ENCODE measurements at regions not wholly inside any gene's neighbourhood (a gene's known extent, or its start where the extent isn't known, plus 50 kb on each side); places are given as distances from the start of the nearest gene placed in this dataset.

DNA sequence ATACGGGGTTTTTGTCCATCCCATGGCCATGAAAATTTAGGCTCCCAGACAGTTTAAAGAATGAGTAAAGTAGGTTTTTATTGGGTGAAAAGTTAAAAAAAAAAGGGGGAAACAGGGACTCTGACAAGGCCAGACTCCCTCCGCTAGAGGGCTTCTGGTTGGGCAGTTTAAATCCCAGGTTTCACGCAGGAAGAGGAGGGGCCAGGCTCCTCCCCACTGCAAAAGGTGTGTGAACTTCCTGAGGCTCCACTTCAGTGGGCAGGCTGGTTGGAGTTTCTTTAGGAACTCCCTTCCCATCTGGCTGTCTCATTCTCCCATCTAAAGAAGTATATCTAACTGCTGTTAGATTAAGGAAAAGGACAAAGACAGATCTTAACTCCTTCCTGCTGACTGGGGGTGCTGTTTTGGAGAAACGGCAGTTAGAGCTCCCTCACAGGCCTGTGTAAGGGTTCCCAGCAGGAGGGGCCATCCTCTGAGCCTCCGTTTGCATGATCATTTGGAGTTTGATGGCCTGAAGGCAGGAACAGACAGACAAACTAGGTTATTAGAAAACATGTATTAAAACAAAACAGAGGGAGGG is 1160.7 kb downstream of the CNTNAP5 start:
- WGBS, 5 donors: 63 to 72% (median 71%) methylated on average over 5 of the region's 5 CpGs
- no peak for TF ChIP-seq POLR2AphosphoS5 (IDR thresholded peaks at IDR 0.05)
- no peak for TF ChIP-seq EP300 (IDR thresholded peaks at IDR 0.05)
- TF ChIP-seq, protein P1, sequence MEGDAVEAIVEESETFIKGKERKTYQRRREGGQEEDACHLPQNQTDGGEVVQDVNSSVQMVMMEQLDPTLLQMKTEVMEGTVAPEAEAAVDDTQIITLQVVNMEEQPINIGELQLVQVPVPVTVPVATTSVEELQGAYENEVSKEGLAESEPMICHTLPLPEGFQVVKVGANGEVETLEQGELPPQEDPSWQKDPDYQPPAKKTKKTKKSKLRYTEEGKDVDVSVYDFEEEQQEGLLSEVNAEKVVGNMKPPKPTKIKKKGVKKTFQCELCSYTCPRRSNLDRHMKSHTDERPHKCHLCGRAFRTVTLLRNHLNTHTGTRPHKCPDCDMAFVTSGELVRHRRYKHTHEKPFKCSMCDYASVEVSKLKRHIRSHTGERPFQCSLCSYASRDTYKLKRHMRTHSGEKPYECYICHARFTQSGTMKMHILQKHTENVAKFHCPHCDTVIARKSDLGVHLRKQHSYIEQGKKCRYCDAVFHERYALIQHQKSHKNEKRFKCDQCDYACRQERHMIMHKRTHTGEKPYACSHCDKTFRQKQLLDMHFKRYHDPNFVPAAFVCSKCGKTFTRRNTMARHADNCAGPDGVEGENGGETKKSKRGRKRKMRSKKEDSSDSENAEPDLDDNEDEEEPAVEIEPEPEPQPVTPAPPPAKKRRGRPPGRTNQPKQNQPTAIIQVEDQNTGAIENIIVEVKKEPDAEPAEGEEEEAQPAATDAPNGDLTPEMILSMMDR (IDR thresholded peaks at IDR 0.05): no peak
- TF ChIP-seq POLR2A (IDR thresholded peaks at IDR 0.05): no peak
- intact Hi-C loops (cut with DNase I; ENCODE audit: low total_unique reads): no loop called here
- Histone ChIP-seq H3K27ac (no peak overlapping the region), H3K4me3 (no peak overlapping the region), H3K36me3 (no peaks in the 10 kb centered on the region), H3K4me1 (no peaks in the 10 kb centered on the region), H3K9me3 (no peaks in the 10 kb centered on the region), H3K27me3 (no peaks in the 10 kb centered on the region)
- no peak for DNase-seq

DNA sequence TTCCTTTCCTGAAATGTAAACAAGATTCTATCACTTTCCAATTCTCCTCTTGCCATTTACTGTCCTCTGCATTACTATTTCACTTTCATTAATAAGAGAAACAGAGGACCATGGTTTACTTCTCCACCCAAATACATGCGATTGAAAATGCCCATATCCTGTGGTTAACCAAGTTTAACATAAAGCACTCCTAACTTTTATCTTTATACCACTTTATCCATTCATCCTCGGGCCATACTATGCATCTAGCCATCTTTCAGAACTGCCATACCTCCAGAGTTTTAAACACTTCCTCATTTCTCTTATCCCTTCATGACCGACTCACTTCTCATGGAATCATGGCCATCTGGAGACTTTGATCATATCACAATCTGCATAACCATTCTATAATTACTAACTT is 1182.3 kb downstream of the CNTNAP5 start:
- Histone ChIP-seq H3K4me3 (no peak overlapping the region), H3K9me3 (peaks cover 0 to 7% (median 0%) of the 10 kb centered on the region in 4 donors), H3K36me3 (no peaks in the 10 kb centered on the region), H3K27me3 (no peaks in the 10 kb centered on the region), H3K4me1 (no peaks in the 10 kb centered on the region), H3K27ac (no peak overlapping the region)
- intact Hi-C loops (cut with DNase I; ENCODE audit: low total_unique reads): no loop called here
- 76 to 88% (median 84%) methylated on average over 3 of the region's 3 CpGs for WGBS, 5 donors
- DNase-seq: no peak
- TF ChIP-seq, protein P1 (IDR thresholded peaks at IDR 0.05): no peak
- no peak for TF ChIP-seq POLR2AphosphoS5 (IDR thresholded peaks at IDR 0.05)
- no peak for TF ChIP-seq POLR2A (IDR thresholded peaks at IDR 0.05)
- TF ChIP-seq EP300 (IDR thresholded peaks at IDR 0.05): no peak

DNA sequence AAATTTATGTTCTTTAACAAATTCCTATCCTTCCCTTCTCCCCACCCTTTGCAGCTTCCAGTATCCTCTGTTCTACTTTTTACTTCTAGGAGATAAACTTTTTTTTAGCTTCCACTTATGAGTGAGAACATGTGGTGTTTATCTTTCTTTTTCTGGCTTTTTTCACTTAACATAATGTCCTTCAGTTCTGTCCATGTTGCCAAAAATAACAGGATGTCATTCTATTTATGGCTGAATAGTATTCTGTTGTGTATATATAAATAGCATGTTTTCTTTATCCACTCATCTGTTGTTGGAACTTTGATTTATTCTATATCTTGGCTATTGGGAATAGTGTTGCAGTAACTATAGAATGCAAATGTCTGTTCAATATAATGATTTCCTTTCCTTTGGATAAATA is 1191.2 kb downstream of the CNTNAP5 start:
- Histone ChIP-seq H3K27ac (no peak overlapping the region), H3K4me1 (no peaks in the 10 kb centered on the region), H3K9me3 (peaks cover 0 to 30% (median 1%) of the 10 kb centered on the region in 4 donors), H3K27me3 (no peaks in the 10 kb centered on the region), H3K36me3 (no peaks in the 10 kb centered on the region), H3K4me3 (no peak overlapping the region)
- DNase-seq: no peak
- TF ChIP-seq POLR2A (IDR thresholded peaks at IDR 0.05) (no peak), EP300 (IDR thresholded peaks at IDR 0.05) (no peak), POLR2AphosphoS5 (IDR thresholded peaks at IDR 0.05) (no peak)
- TF ChIP-seq, protein P1 (IDR thresholded peaks at IDR 0.05): no peak
- intact Hi-C loops (cut with DNase I; ENCODE audit: low total_unique reads): no loop called here

DNA sequence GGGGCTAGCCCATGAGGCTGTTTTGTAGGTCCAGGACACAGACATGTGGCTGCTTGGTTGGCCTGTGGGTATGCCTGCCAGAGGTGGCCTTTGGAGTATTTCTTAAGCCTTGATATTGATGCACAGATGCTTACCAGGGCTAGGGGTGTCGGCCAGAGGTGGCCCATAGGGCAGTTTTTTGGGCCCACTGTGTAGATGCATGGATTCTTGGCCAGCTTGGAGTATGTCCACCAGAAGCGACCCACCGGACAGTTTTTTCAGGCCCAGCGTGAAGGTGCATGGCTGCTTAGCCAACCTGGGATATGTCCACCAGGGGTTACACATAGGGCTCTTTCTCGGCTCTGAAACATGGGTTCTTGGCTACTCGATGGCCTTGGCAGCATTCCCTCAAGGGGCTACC is 1199.1 kb downstream of the CNTNAP5 start:
- no peak overlapping the region for H3K4me3 ChIP-seq
- intact Hi-C loops (cut with DNase I; ENCODE audit: low total_unique reads): no loop called here
- no peak for DNase-seq
- 81 to 100% (median 86%) methylated on average over 1 to 6 of the region's 6 CpGs for WGBS, 5 donors
- peaks cover 0 to 49% (median 12%) of the 10 kb centered on the region in 4 donors for H3K9me3 ChIP-seq
- no peaks in the 10 kb centered on the region for H3K27me3 ChIP-seq
- TF ChIP-seq POLR2AphosphoS5 (IDR thresholded peaks at IDR 0.05) (no peak), POLR2A (IDR thresholded peaks at IDR 0.05) (no peak), EP300 (IDR thresholded peaks at IDR 0.05) (no peak)
- TF ChIP-seq, protein P1 (IDR thresholded peaks at IDR 0.05): no peak
- no peak overlapping the region for H3K27ac ChIP-seq
- no peaks in the 10 kb centered on the region for H3K4me1 ChIP-seq
- H3K36me3 ChIP-seq: no peaks in the 10 kb centered on the region

Data from stomach (tissue), 8 donors.